Muscle of leg (tissue), 3 donors: ENCODE measurements at regions not wholly inside any gene's neighbourhood (a gene's known extent, or its start where the extent isn't known, plus 50 kb on each side); places are given as distances from the start of the nearest gene placed in this dataset.

Experiments used
- DNase-seq: peaks from one replicate; pipeline ENCODE4 v3.0.0; 2013
- H3K27ac ChIP-seq: one replicate; pipeline ENCODE4 v1.5.1; 2013; ENCODE audit warnings: mild to moderate bottlenecking, low read length, control low read depth
- H3K27me3 ChIP-seq: one replicate; pipeline ENCODE4 v1.6.1; 2013; ENCODE audit warnings: low read length; ENCODE audit not compliant: control insufficient read depth, insufficient read depth
- H3K36me3 ChIP-seq: one replicate; pipeline ENCODE4 v1.6.1; 2013; ENCODE audit warnings: low read length; ENCODE audit not compliant: control insufficient read depth, insufficient read depth
- H3K4me1 ChIP-seq: one replicate; pipeline ENCODE4 v1.6.1; 2013; ENCODE audit warnings: low read length; ENCODE audit not compliant: control insufficient read depth, insufficient read depth
- H3K4me3 ChIP-seq: one replicate; pipeline ENCODE4 v1.5.1; 2013; ENCODE audit warnings: low read length, control low read depth
- H3K9me3 ChIP-seq: replicated peaks from 2 replicates; pipeline ENCODE4 v1.6.1; 2013; ENCODE audit warnings: low read depth, low read length; ENCODE audit not compliant: control insufficient read depth
- WGBS: methylation state at CpG from one replicate; pipeline ENCODE4 v1.1.5; 2013; ENCODE audit warnings: missing lambda C conversion rate; ENCODE audit not compliant: insufficient coverage; 5-methylcytosine and 5-hydroxymethylcytosine counted together

GRCh38 chr19:34844277-34844676 lies 71.3 kb upstream of the ZNF599 start:
- peaks cover 4% of the 10 kb centered on the region for H3K27me3 ChIP-seq
- H3K4me1 ChIP-seq, result peaks cover 2% of the 10 kb centered on the region
- WGBS, result 69% methylated on average over 3 of the region's 5 CpGs
- no peaks in the 10 kb centered on the region for H3K9me3 ChIP-seq
- no peaks in the 10 kb centered on the region for H3K36me3 ChIP-seq
- H3K4me3 ChIP-seq, result no peak overlapping the region
- no peak for DNase-seq
- no peak overlapping the region for H3K27ac ChIP-seq

DNA sequence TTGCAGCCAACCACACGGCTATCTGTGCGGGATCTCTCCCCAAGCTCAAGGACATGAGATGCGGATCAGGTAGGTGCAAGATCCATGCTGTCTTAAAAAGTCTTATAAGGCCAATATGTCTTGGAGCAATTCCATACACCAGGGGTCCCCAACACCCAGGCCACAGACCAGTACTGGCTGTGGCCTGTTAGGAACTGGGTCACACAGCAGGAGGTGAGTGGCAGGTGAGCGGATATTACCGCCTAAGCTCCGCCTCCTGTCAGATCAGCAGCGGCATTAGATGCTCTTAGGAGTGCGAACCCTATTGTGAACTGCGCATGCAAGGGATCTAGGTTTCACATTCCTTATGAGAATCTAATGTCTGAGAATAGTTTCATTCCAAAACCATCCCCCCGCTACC lies 68.8 kb upstream of the ZNF599 start:
- 61% methylated on average over 8 of the region's 10 CpGs for WGBS

DNA sequence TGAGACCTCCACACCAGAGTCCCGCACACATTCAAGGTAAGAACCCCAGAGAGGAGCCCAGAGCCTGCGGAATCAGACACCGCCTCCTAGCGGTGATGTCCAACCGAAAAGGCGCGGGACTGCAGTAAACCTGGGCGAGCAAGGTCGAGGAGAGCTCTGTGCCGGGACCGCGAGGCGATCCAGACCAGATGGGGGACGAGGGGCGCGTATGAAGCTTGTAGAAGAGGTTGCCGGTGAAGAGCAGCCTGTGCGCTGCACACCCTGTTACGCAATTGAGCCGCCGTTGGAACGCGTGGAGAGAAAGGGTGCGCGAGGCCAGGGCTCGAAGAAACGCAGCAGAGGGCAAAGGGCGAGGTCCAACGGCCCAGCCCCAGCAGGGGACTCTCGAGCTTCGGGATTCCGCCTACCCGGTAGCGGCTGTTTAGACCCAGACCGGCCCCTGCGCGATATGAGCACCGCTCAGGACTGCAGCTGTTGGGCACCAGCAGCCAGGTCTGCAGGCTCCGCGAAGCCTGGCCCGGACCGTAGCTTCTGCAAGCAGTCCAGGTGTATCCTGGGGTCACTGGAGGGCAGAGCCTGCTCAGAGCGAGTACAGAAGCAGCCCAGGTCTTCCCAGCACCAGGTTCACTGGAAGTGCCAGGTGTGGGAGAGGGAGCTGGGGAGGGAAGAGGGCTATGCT lies 65.9 kb upstream of the ZNF599 start:
- no peaks in the 10 kb centered on the region for H3K36me3 ChIP-seq
- H3K27ac ChIP-seq, result no peak overlapping the region
- DNase-seq, result no peak
- H3K27me3 ChIP-seq, result peaks cover 15% of the 10 kb centered on the region
- no peak overlapping the region for H3K4me3 ChIP-seq
- H3K4me1 ChIP-seq, result peaks cover 4% of the 10 kb centered on the region
- H3K9me3 ChIP-seq, result no peaks in the 10 kb centered on the region
- 4% methylated on average over 43 of the region's 43 CpGs for WGBS

More for the DNA sequence above, 68.8 kb upstream of the ZNF599 start:
- Histone ChIP-seq H3K4me3 (no peak overlapping the region), H3K36me3 (no peaks in the 10 kb centered on the region), H3K27me3 (peaks cover 15% of the 10 kb centered on the region), H3K4me1 (peaks cover 4% of the 10 kb centered on the region), H3K9me3 (no peaks in the 10 kb centered on the region), H3K27ac (no peak overlapping the region)
- DNase-seq, result no peak

DNA sequence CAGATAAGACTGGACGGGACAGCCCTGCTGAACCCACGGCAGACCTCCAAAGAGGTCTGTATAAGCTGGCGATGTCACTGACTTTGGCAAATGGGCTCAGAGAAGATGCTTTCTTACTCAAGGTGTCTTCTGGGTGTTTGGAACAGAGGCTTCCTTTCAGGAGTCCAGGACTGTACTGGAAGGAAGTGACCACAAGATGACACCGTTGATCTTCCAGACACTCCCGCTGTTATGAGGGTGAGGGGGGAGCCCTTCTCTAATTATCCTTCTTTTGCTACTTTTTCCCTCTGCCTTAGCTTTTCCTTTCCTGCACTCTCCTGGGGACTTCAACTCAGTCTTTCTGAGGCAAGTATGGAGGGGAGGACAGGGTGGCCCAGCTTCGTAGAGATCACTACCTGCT lies 65.2 kb upstream of the ZNF599 start:
- Histone ChIP-seq H3K27ac (peak overlapping the region; percentile 20), H3K9me3 (no peaks in the 10 kb centered on the region), H3K4me1 (peaks cover 4% of the 10 kb centered on the region), H3K36me3 (no peaks in the 10 kb centered on the region), H3K4me3 (no peak overlapping the region), H3K27me3 (peaks cover 15% of the 10 kb centered on the region)
- DNase-seq, result peak; percentile 8
- 72% methylated on average over 3 of the region's 6 CpGs for WGBS

- H3K27ac ChIP-seq, result no peak overlapping the region
- WGBS, result 22% methylated on average over 1 of the region's 1 CpG
Measured at GRCh38 chr19:34837262-34837661, 64.2 kb upstream of the ZNF599 start.

GRCh38 chr19:34835631-34836351 lies 62.8 kb upstream of the ZNF599 start:
- DNase-seq, result no peak
- H3K27ac ChIP-seq, result no peak overlapping the region
- 75% methylated on average over 3 of the region's 7 CpGs for WGBS
- H3K27me3 ChIP-seq, result peaks cover 15% of the 10 kb centered on the region
- no peaks in the 10 kb centered on the region for H3K36me3 ChIP-seq
- peaks cover 4% of the 10 kb centered on the region for H3K4me1 ChIP-seq
- no peaks in the 10 kb centered on the region for H3K9me3 ChIP-seq
- H3K4me3 ChIP-seq, result no peak overlapping the region

More at GRCh38 chr19:34837262-34837661, 64.2 kb upstream of the ZNF599 start:
- Histone ChIP-seq H3K9me3 (no peaks in the 10 kb centered on the region), H3K4me1 (peaks cover 4% of the 10 kb centered on the region), H3K36me3 (no peaks in the 10 kb centered on the region), H3K27me3 (peaks cover 15% of the 10 kb centered on the region), H3K4me3 (no peak overlapping the region)
- DNase-seq, result peak; percentile 30

DNA sequence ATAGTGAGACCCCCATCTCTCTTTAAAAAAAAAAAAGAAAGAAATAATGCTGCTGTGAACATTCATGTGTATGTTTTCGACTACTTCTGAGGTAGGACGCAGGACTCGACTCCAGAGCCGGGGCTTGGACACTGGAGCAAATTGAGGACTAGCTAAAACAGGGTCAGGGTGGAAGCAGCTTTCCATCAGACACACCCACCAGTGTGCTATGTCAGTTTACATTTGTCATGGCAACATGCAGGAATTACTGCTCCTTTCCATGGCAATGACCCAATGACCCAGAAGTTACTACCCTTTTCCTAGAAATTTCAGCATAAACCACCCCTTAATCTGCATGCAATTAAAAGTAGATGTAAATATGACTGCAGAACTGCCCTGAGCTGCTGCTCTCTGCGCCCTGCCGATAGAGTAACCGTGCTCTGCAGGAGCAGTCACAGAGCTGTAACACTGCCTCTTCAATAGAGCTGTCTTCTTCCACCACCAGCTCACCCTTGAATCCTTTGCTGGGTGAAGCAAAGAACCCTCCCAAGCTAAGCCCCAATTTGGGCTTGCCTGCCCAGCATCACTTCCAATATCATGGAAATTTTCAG lies 61.6 kb upstream of the ZNF599 start:
- 91% methylated on average over 4 of the region's 7 CpGs for WGBS
- no peak overlapping the region for H3K4me3 ChIP-seq
- no peak for DNase-seq
- H3K27me3 ChIP-seq, result peaks cover 14% of the 10 kb centered on the region
- peaks cover 4% of the 10 kb centered on the region for H3K4me1 ChIP-seq
- no peak overlapping the region for H3K27ac ChIP-seq
- no peaks in the 10 kb centered on the region for H3K36me3 ChIP-seq
- H3K9me3 ChIP-seq, result no peaks in the 10 kb centered on the region

DNA sequence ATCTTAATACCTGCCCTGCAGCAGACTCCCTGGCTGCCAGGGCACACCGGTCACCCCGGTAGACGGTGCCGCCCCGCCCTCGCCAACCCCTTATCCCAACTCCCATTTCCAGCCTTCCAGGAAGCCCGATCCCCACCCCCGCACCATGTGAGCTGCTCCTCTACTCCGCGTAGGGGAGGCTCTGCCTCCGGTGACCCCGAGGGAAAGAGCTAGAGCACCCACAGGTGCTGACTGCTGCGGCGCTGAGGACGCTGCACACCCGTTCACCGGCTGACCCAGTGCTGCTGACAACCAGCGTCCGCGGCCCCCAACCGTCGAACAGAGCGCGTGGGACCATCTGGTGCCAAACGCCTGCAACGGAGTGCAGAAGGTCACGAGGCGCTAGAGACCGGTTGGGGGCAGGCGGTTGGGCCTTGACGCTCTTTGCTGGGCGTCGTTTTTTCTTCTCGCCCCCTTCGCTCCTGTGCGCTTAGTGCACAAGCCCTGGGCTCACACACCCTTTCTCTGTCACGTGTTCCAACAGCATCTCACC lies 59.6 kb upstream of the ZNF599 start:
- WGBS, result 75% methylated on average over 34 of the region's 37 CpGs
- Histone ChIP-seq H3K4me3 (no peak overlapping the region), H3K27ac (no peak overlapping the region), H3K9me3 (no peaks in the 10 kb centered on the region), H3K27me3 (no peaks in the 10 kb centered on the region), H3K36me3 (no peaks in the 10 kb centered on the region), H3K4me1 (no peaks in the 10 kb centered on the region)
- no peak for DNase-seq

DNA sequence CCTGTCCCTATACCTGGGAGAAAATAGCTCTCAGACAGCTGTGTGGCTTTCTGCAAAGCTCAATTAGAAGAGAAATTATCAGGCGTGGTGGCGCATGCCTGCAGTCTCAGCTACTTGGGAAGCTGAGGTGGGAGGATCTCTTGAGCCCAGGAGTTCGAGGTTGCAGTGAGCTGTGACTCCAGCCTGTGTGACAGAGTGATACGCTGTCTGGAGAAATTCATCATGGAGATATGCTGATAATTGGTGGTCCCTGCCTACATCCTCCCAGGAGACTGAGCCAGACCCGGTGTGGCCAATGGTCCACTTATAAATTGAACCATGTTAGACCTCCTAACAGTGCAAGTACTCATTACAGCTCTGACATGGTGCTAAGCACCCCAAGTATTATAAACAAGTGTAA lies 58.7 kb upstream of the ZNF599 start:
- Histone ChIP-seq H3K4me3 (no peak overlapping the region), H3K27me3 (no peaks in the 10 kb centered on the region), H3K4me1 (no peaks in the 10 kb centered on the region), H3K27ac (no peak overlapping the region), H3K36me3 (no peaks in the 10 kb centered on the region), H3K9me3 (no peaks in the 10 kb centered on the region)
- 60% methylated on average over 4 of the region's 5 CpGs for WGBS
- no peak for DNase-seq

DNA sequence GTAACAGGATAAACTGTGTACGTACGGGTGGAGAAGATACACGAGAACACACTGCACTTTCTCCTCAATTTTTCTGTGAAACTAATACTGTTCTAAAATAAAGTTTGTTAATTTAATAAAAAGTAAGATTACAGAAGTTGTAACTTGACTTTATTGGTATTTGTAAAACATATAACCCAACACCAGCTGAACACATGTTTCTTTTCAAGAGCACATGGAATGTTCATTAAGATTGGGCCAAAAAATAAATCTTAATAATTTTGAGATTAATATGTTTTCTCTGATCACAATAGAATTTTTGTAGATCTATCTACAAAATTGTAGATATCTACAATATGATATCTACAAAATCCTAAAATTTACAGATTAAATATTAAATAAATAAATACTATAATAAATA lies 55.1 kb upstream of the ZNF599 start:
- Histone ChIP-seq H3K27ac (no peak overlapping the region), H3K36me3 (no peaks in the 10 kb centered on the region)

More for the DNA sequence above, 55.1 kb upstream of the ZNF599 start:
- H3K27me3 ChIP-seq, result no peaks in the 10 kb centered on the region
- H3K9me3 ChIP-seq, result no peaks in the 10 kb centered on the region
- DNase-seq, result no peak
- no CpG with 5 or more reads among the region's 3 CpGs for WGBS
- H3K4me1 ChIP-seq, result no peaks in the 10 kb centered on the region
- no peak overlapping the region for H3K4me3 ChIP-seq
